ENCODE measurements at regions not wholly inside any gene's neighbourhood (a gene's known extent, or its start where the extent isn't known, plus 50 kb on each side); places are given as distances from the start of the nearest gene placed in this dataset.

- H3K9me3 ChIP-seq (ENCODE audit: control insufficient read depth in 3 of 3, low read length in 3 of 3): no peaks in the 10 kb centered on the region
- no peaks in the 10 kb centered on the region for H3K36me3 ChIP-seq (ENCODE audit: control insufficient read depth in 3 of 3, insufficient read depth in 3 of 3, low read length in 3 of 3)
- H3K9ac ChIP-seq (ENCODE audit: low read depth in 1 of 3, low read length in 3 of 3): no peak overlapping the region
- no peaks in the 10 kb centered on the region for H3K27me3 ChIP-seq (ENCODE audit: control insufficient read depth in 3 of 3, insufficient read depth in 3 of 3, low read length in 3 of 3)
- H3K27ac ChIP-seq (ENCODE audit: low read depth, low read length): no peak overlapping the region
- H3K4me1 ChIP-seq (ENCODE audit: control insufficient read depth in 3 of 3, insufficient read depth in 3 of 3, low read length in 3 of 3): no peaks in the 10 kb centered on the region
- H3K4me3 ChIP-seq (ENCODE audit: low read length in 3 of 3): no peak overlapping the region
These were observed 154.0 kb upstream of the MAF start for GRCh38 chr16:79754501-79754900.

- Histone ChIP-seq H3K36me3 (ENCODE audit: control insufficient read depth in 3 of 3, insufficient read depth in 3 of 3, low read length in 3 of 3) (no peaks in the 10 kb centered on the region), H3K9ac (ENCODE audit: low read depth in 1 of 3, low read length in 3 of 3) (no peak overlapping the region), H3K4me3 (ENCODE audit: low read length in 3 of 3) (no peak overlapping the region), H3K9me3 (ENCODE audit: control insufficient read depth in 3 of 3, low read length in 3 of 3) (no peaks in the 10 kb centered on the region), H3K27ac (ENCODE audit: low read depth, low read length) (no peak overlapping the region), H3K27me3 (ENCODE audit: control insufficient read depth in 3 of 3, insufficient read depth in 3 of 3, low read length in 3 of 3) (no peaks in the 10 kb centered on the region), H3K4me1 (ENCODE audit: control insufficient read depth in 3 of 3, insufficient read depth in 3 of 3, low read length in 3 of 3) (no peaks in the 10 kb centered on the region)
These were observed 153.5 kb upstream of the MAF start for GRCh38 chr16:79754081-79754480.

DNA sequence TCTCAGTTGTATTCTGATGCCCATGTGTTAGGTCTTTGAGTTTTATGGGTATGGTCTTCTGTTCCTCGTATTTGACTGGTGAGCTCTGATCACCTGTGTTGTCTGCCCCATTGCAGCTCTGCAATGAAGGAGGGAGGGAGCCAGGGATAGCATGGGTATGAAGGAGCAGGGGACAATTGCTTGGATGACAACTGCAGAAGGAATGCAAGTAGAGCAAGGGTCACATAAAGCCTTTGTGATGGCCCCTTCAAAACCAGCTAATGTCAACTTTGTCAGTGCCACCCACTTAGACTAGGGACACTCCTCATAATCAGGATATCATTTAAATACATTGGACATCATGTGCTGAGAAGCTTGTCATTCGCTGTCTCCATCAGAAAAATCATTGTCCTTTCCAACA is 152.7 kb upstream of the MAF start:
- no peaks in the 10 kb centered on the region for H3K36me3 ChIP-seq (ENCODE audit: control insufficient read depth in 3 of 3, insufficient read depth in 3 of 3, low read length in 3 of 3)
- H3K9ac ChIP-seq (ENCODE audit: low read depth in 1 of 3, low read length in 3 of 3): no peak overlapping the region
- H3K4me1 ChIP-seq (ENCODE audit: control insufficient read depth in 3 of 3, insufficient read depth in 3 of 3, low read length in 3 of 3): no peaks in the 10 kb centered on the region
- H3K27ac ChIP-seq (ENCODE audit: low read depth, low read length): no peak overlapping the region
- no peak overlapping the region for H3K4me3 ChIP-seq (ENCODE audit: low read length in 3 of 3)
- no peaks in the 10 kb centered on the region for H3K27me3 ChIP-seq (ENCODE audit: control insufficient read depth in 3 of 3, insufficient read depth in 3 of 3, low read length in 3 of 3)
- no peaks in the 10 kb centered on the region for H3K9me3 ChIP-seq (ENCODE audit: control insufficient read depth in 3 of 3, low read length in 3 of 3)

DNA sequence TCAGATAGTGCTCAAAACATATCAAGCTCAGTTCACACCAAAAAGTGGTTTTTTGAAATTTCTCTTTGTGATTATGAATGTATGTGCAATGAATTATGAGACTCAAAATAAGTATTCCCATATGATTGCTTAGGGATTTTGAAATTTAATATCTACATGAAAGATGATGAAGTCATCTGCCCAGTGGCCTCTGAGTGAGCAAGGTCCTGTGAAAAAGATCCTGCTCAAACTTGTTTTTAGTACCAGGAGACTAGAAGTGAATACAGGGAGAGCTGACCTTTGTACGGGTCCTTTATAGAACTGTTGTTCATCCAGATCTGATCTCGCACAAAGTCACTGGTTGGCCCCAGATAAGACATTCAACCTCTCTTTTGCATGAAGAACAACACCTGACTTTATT is 151.9 kb upstream of the MAF start:
- Histone ChIP-seq H3K4me1 (ENCODE audit: control insufficient read depth in 3 of 3, insufficient read depth in 3 of 3, low read length in 3 of 3) (no peaks in the 10 kb centered on the region), H3K36me3 (ENCODE audit: control insufficient read depth in 3 of 3, insufficient read depth in 3 of 3, low read length in 3 of 3) (no peaks in the 10 kb centered on the region), H3K27me3 (ENCODE audit: control insufficient read depth in 3 of 3, insufficient read depth in 3 of 3, low read length in 3 of 3) (no peaks in the 10 kb centered on the region), H3K27ac (ENCODE audit: low read depth, low read length) (no peak overlapping the region), H3K9ac (ENCODE audit: low read depth in 1 of 3, low read length in 3 of 3) (no peak overlapping the region), H3K9me3 (ENCODE audit: control insufficient read depth in 3 of 3, low read length in 3 of 3) (no peaks in the 10 kb centered on the region), H3K4me3 (ENCODE audit: low read length in 3 of 3) (no peak overlapping the region)

- H3K4me1 ChIP-seq (ENCODE audit: control insufficient read depth in 3 of 3, insufficient read depth in 3 of 3, low read length in 3 of 3): no peaks in the 10 kb centered on the region
- no peaks in the 10 kb centered on the region for H3K36me3 ChIP-seq (ENCODE audit: control insufficient read depth in 3 of 3, insufficient read depth in 3 of 3, low read length in 3 of 3)
- no peaks in the 10 kb centered on the region for H3K9me3 ChIP-seq (ENCODE audit: control insufficient read depth in 3 of 3, low read length in 3 of 3)
- no peak overlapping the region for H3K9ac ChIP-seq (ENCODE audit: low read depth in 1 of 3, low read length in 3 of 3)
- no peak overlapping the region for H3K27ac ChIP-seq (ENCODE audit: low read depth, low read length)
- no peak overlapping the region for H3K4me3 ChIP-seq (ENCODE audit: low read length in 3 of 3)
- no peaks in the 10 kb centered on the region for H3K27me3 ChIP-seq (ENCODE audit: control insufficient read depth in 3 of 3, insufficient read depth in 3 of 3, low read length in 3 of 3)
These were observed 151.1 kb upstream of the MAF start for GRCh38 chr16:79751471-79752184.

- H3K36me3 ChIP-seq (ENCODE audit: control insufficient read depth in 3 of 3, insufficient read depth in 3 of 3, low read length in 3 of 3): no peaks in the 10 kb centered on the region
- H3K9ac ChIP-seq (ENCODE audit: low read depth in 1 of 3, low read length in 3 of 3): no peak overlapping the region
- no peaks in the 10 kb centered on the region for H3K4me1 ChIP-seq (ENCODE audit: control insufficient read depth in 3 of 3, insufficient read depth in 3 of 3, low read length in 3 of 3)
- H3K27me3 ChIP-seq (ENCODE audit: control insufficient read depth in 3 of 3, insufficient read depth in 3 of 3, low read length in 3 of 3): no peaks in the 10 kb centered on the region
- H3K9me3 ChIP-seq (ENCODE audit: control insufficient read depth in 3 of 3, low read length in 3 of 3): no peaks in the 10 kb centered on the region
- H3K4me3 ChIP-seq (ENCODE audit: low read length in 3 of 3): no peak overlapping the region
- H3K27ac ChIP-seq (ENCODE audit: low read depth, low read length): no peak overlapping the region
These were observed 149.8 kb upstream of the MAF start for GRCh38 chr16:79750311-79750710.

DNA sequence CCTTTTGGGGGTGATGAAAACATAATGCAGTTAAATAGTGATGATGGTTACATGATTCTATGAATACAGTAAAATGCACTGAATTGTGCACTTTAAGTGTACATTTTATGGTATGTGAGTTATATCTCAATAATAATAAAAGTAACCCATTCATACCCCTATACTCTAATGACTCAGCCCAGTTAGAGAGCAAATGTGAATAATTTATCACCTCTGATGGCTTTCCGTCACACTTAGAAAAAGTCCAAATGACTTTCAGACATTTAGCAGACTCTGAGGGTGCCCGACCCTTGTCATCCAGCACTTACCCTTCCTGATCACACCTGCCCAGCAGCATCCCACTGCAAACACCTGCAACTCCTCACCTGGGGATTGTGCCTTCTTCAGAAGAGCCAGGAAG is 148.1 kb upstream of the MAF start:
- Histone ChIP-seq H3K4me3 (ENCODE audit: low read length in 3 of 3) (no peak overlapping the region), H3K27me3 (ENCODE audit: control insufficient read depth in 3 of 3, insufficient read depth in 3 of 3, low read length in 3 of 3) (no peaks in the 10 kb centered on the region), H3K4me1 (ENCODE audit: control insufficient read depth in 3 of 3, insufficient read depth in 3 of 3, low read length in 3 of 3) (no peaks in the 10 kb centered on the region), H3K36me3 (ENCODE audit: control insufficient read depth in 3 of 3, insufficient read depth in 3 of 3, low read length in 3 of 3) (no peaks in the 10 kb centered on the region), H3K9ac (ENCODE audit: low read depth in 1 of 3, low read length in 3 of 3) (no peak overlapping the region), H3K27ac (ENCODE audit: low read depth, low read length) (no peak overlapping the region), H3K9me3 (ENCODE audit: control insufficient read depth in 3 of 3, low read length in 3 of 3) (no peaks in the 10 kb centered on the region)

DNA sequence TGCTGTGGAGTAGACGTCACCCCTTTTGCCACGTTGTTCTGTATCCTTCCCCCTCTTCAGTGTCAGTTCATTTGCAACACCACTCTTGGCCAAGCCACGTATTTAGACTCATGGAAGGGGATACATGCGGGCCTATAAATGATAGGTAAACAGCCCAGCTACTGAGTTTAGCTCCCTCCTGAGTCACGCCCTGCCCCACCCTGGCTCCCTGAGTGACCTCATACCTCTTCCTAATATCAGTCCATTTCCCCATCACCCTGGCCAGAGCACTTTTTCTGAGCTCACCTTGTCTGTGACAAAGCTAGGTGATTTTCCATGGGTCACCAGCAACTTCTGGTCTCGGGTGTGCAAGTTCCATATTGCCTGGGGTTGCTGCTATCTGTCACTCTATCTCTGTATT is 147.2 kb upstream of the MAF start:
- Histone ChIP-seq H3K9ac (ENCODE audit: low read depth in 1 of 3, low read length in 3 of 3) (no peak overlapping the region), H3K9me3 (ENCODE audit: control insufficient read depth in 3 of 3, low read length in 3 of 3) (no peaks in the 10 kb centered on the region), H3K36me3 (ENCODE audit: control insufficient read depth in 3 of 3, insufficient read depth in 3 of 3, low read length in 3 of 3) (no peaks in the 10 kb centered on the region), H3K27me3 (ENCODE audit: control insufficient read depth in 3 of 3, insufficient read depth in 3 of 3, low read length in 3 of 3) (no peaks in the 10 kb centered on the region), H3K4me3 (ENCODE audit: low read length in 3 of 3) (no peak overlapping the region), H3K4me1 (ENCODE audit: control insufficient read depth in 3 of 3, insufficient read depth in 3 of 3, low read length in 3 of 3) (no peaks in the 10 kb centered on the region), H3K27ac (ENCODE audit: low read depth, low read length) (no peak overlapping the region)

GRCh38 chr16:79740252-79740651 is 139.7 kb upstream of the MAF start:
- no peaks in the 10 kb centered on the region for H3K9me3 ChIP-seq (ENCODE audit: control insufficient read depth in 3 of 3, low read length in 3 of 3)
- H3K4me3 ChIP-seq (ENCODE audit: low read length in 3 of 3): no peak overlapping the region
- H3K27me3 ChIP-seq (ENCODE audit: control insufficient read depth in 3 of 3, insufficient read depth in 3 of 3, low read length in 3 of 3): no peaks in the 10 kb centered on the region
- no peak overlapping the region for H3K27ac ChIP-seq (ENCODE audit: low read depth, low read length)
- no peaks in the 10 kb centered on the region for H3K4me1 ChIP-seq (ENCODE audit: control insufficient read depth in 3 of 3, insufficient read depth in 3 of 3, low read length in 3 of 3)
- H3K36me3 ChIP-seq (ENCODE audit: control insufficient read depth in 3 of 3, insufficient read depth in 3 of 3, low read length in 3 of 3): no peaks in the 10 kb centered on the region
- H3K9ac ChIP-seq (ENCODE audit: low read depth in 1 of 3, low read length in 3 of 3): no peak overlapping the region

DNA sequence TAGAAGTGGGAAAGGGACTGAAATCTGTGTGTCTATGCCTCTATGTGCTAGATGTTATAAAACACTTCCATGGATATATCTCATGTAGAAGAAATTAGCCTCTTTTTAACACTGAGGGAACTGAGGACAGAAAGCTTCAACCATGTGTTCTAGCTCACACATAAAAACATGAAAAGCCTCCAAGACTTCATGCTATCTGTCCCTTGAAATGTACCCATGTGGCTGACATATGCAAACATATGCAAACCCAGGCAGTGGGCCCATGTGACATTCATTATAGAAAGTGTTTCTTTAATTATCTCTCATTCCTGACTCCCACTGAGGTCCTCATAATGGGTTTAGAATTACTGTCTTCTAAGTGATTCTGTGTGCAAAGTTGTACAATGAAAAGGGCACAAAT is 134.7 kb upstream of the MAF start:
- no peaks in the 10 kb centered on the region for H3K36me3 ChIP-seq (ENCODE audit: control insufficient read depth in 3 of 3, insufficient read depth in 3 of 3, low read length in 3 of 3)
- H3K9ac ChIP-seq (ENCODE audit: low read depth in 1 of 3, low read length in 3 of 3): no peak overlapping the region
- no peaks in the 10 kb centered on the region for H3K9me3 ChIP-seq (ENCODE audit: control insufficient read depth in 3 of 3, low read length in 3 of 3)
- no peak overlapping the region for H3K27ac ChIP-seq (ENCODE audit: low read depth, low read length)
- H3K4me1 ChIP-seq (ENCODE audit: control insufficient read depth in 3 of 3, insufficient read depth in 3 of 3, low read length in 3 of 3): no peaks in the 10 kb centered on the region
- H3K27me3 ChIP-seq (ENCODE audit: control insufficient read depth in 3 of 3, insufficient read depth in 3 of 3, low read length in 3 of 3): no peaks in the 10 kb centered on the region
- H3K4me3 ChIP-seq (ENCODE audit: low read length in 3 of 3): no peak overlapping the region
